K562 (cell line): ENCODE measurements at regions not wholly inside any gene's neighbourhood (a gene's known extent, or its start where the extent isn't known, plus 50 kb on each side); places are given as distances from the start of the nearest gene placed in this dataset.
"Not testable (repeated sequence)": the region's sequence is repeated elsewhere in the genome, so short reads cannot be mapped to it uniquely, and the experiment has no call there.

Source experiments
- ATAC-seq: fragments of 200-7000 bp; cut with Tn5 transposase; 3 replicates; pipeline ENCODE4 v1.9.1; 2020; ENCODE audit warnings: moderate library complexity
- BruUV-seq: library from RNA; stranded (reverse); fragments of 400-500 nt; replicated peaks from 2 replicates; lab custom pipeline; 2021; lab: Mats Ljungman, UMichigan
- CTCF ChIA-PET: fragments of 300-600 bp; formaldehyde crosslinking; extraction: SDS; loops from one replicate; lab custom pipeline; 2021; ENCODE audit warnings: low intra/inter-chr PET ratio; lab: Yijun Ruan, JAX
- POLR2A ChIA-PET: fragments of 300-600, 350-650 bp; sonication (Branson Sonifier 250); formaldehyde crosslinking; extraction: SDS; loops from one replicate; lab custom pipeline; 2021; ENCODE audit warnings: antibody characterized with exemption, inconsistent platforms; lab: Yijun Ruan, JAX
- DNase-seq, 4 experiments: peaks; one replicate each; pipeline versions ENCODE4 v3.0.0 to v3.0.0-alpha.2; 2011 to 2018; ENCODE audit warnings: low spot score in 3 of 4, mixed read lengths in 3 of 4; ENCODE audit errors: extremely low read depth in 1 of 4
- FAIRE-seq: peaks from 2 replicates; lab custom pipeline; 2011; peaks lifted over from hg19 to GRCh38; lab: Jason Lieb, UNC
- H2AFZ ChIP-seq: 2 replicates; pipeline ENCODE4 v1.6.0; 2011; ENCODE audit warnings: low read depth, low read length, control low read depth, inconsistent platforms
- H3K27ac ChIP-seq: fragments of 200-600 bp; 3 replicates; pipeline ENCODE4 v1.8.0; 2011; ENCODE audit warnings: low read depth, mild to moderate bottlenecking, control low read depth, inconsistent platforms, low read length, moderate library complexity, mixed read lengths; ENCODE audit errors: extremely low read depth
- H3K27me3 ChIP-seq, 2 experiments: fragments of 300-600 bp in 1 of 2; 2 replicates in 1 of 2; 3 replicates in 1 of 2; pipeline versions ENCODE4 v1.6.0 to v1.8.0; 2011; ENCODE audit warnings: inconsistent platforms in 2 of 2, low read length in 2 of 2, mild to moderate bottlenecking in 1 of 2, mixed read lengths in 1 of 2, moderate library complexity in 1 of 2; ENCODE audit not compliant: control insufficient read depth in 2 of 2, insufficient read depth in 2 of 2
- H3K36me3 ChIP-seq: fragments of 300-600 bp; 3 replicates; pipeline ENCODE4 v1.8.0; 2011; ENCODE audit warnings: mild to moderate bottlenecking, low read length, inconsistent platforms; ENCODE audit not compliant: control insufficient read depth, insufficient read depth
- H3K4me1 ChIP-seq, 2 experiments: fragments of 200-600 bp in 1 of 2; replicated peaks in 1 of 2; 2 replicates in 1 of 2; 3 replicates in 1 of 2; pipeline versions ENCODE4 v1.5.1 to v1.8.0; 2011; ENCODE audit warnings: inconsistent platforms in 2 of 2, low read length in 2 of 2, mild to moderate bottlenecking in 1 of 2, mixed read lengths in 1 of 2, moderate library complexity in 1 of 2; ENCODE audit not compliant: control insufficient read depth in 2 of 2, insufficient read depth in 2 of 2
- H3K4me2 ChIP-seq: 2 replicates; pipeline ENCODE4 v1.6.1; 2011; ENCODE audit warnings: low read length, control low read depth, inconsistent platforms, mixed read lengths; ENCODE audit not compliant: insufficient read depth
- H3K4me3 ChIP-seq: fragments of 200-600 bp; sonication (generic), shearing (Covaris generic); 2 replicates; pipeline ENCODE4 v1.5.1; 2016; ENCODE audit warnings: control low read depth, inconsistent platforms
- H3K79me2 ChIP-seq: fragments of 200-600 bp; 3 replicates; pipeline ENCODE4 v1.8.0; 2011; ENCODE audit warnings: low read length, inconsistent platforms; ENCODE audit not compliant: control insufficient read depth, insufficient read depth
- H3K9ac ChIP-seq, 2 experiments: 2 replicates each; pipeline versions ENCODE4 v1.6.0 to v1.6.1; 2011; ENCODE audit warnings: low read depth in 2 of 2, low read length in 2 of 2, control low read depth in 1 of 2, inconsistent platforms in 1 of 2, mild to moderate bottlenecking in 1 of 2, mixed read lengths in 1 of 2; ENCODE audit not compliant: insufficient read depth in 1 of 2
- H3K9me1 ChIP-seq: one replicate; pipeline ENCODE4 v1.6.0; 2011; ENCODE audit warnings: inconsistent platforms, mild to moderate bottlenecking, low read length, moderate library complexity; ENCODE audit not compliant: control insufficient read depth, insufficient read depth
- H3K9me3 ChIP-seq: replicated peaks from 2 replicates; pipeline ENCODE4 v1.5.1; 2011; ENCODE audit warnings: low read depth, low read length, inconsistent platforms; ENCODE audit not compliant: control insufficient read depth, insufficient read depth
- H4K20me1 ChIP-seq: replicated peaks from 2 replicates; pipeline ENCODE4 v1.6.1; 2011; ENCODE audit warnings: low read length, inconsistent platforms, mixed read lengths; ENCODE audit not compliant: control insufficient read depth, insufficient read depth
- BCL6 ChIP-seq: fragments of 250-450 bp; sonication (Bioruptor Pico); IDR thresholded peaks from 2 replicates; pipeline ENCODE4 v1.4.0; 2020
- MEF2D ChIP-seq: conservative IDR thresholded peaks from 2 replicates; pipeline ENCODE4 v1.6.1; 2016; ENCODE audit warnings: low read depth, missing genetic modification characterization, missing compliant biosample characterization
- RHOXF2B ChIP-seq: fragments of 250-450 bp; sonication (Bioruptor Pico); conservative IDR thresholded peaks from 2 replicates; pipeline ENCODE4 v1.5.1; 2021
- STAG1 ChIP-seq: sonication (generic); formaldehyde crosslinking; IDR thresholded peaks from 2 replicates; pipeline ENCODE4 v1.5.0; 2020; ENCODE audit warnings: missing genetic modification reagents, borderline replicate concordance
- ZNF134 ChIP-seq: fragments of 250-450 bp; sonication (Bioruptor Pico); conservative IDR thresholded peaks from 2 replicates; pipeline ENCODE4 v1.4.0; 2020
- WGBS: fragments of 100-300 bp; shearing (Covaris generic); methylation state at CpG from one replicate; pipeline ENCODE4 v1.1.6; 2016; ENCODE audit warnings: low coverage, mixed read lengths; ENCODE audit not compliant: insufficient coverage; ENCODE audit errors: missing lambda C conversion rate; 5-methylcytosine and 5-hydroxymethylcytosine counted together
- in situ Hi-C: fragments of 300-500 bp; cut with MboI; formaldehyde crosslinking; loops from 4 replicates; pipeline ENCODE4 v1.15.0; 2018; ENCODE audit warnings: inconsistent platforms, mixed read lengths
- intact Hi-C: fragments of 100-400 bp; cut with micrococcal nuclease; formaldehyde crosslinking; loops from 2 replicates; pipeline ENCODE4 v1.14.2; 2022

- H3K4me1 ChIP-seq, H3K9ac ChIP-seq, H3K27me3 ChIP-seq, DNase-seq, H4K20me1 ChIP-seq, BruUV-seq, CTCF ChIA-PET, H3K4me2 ChIP-seq, H3K9me3 ChIP-seq, H3K79me2 ChIP-seq, FAIRE-seq, intact Hi-C loops, H3K9me1 ChIP-seq, H2AFZ ChIP-seq, ATAC-seq, H3K4me3 ChIP-seq, H3K36me3 ChIP-seq, H3K27ac ChIP-seq, POLR2A ChIA-PET: not testable (repeated sequence)
- in situ Hi-C loops: loop anchor here (25.0 kb wide), 1 partner anchor 1455 kb away; no protein-coding TSS in a partner anchor
- WGBS: 2% methylated on average over 9 of the region's 9 CpGs
Observed at GRCh38 chr15:22242311-22242710, 162.0 kb downstream of the OR4M2 start.

- no TSS peak for BruUV-seq
- H4K20me1 ChIP-seq: no peaks in the 10 kb centered on the region
- no peaks in the 10 kb centered on the region for H3K79me2 ChIP-seq
- no peaks in the 10 kb centered on the region for H3K9me1 ChIP-seq
- ATAC-seq (no peak), FAIRE-seq (no peak), DNase-seq (no peak)
- no peak overlapping the region for H3K4me2 ChIP-seq
- H3K27me3 ChIP-seq: peaks cover 0 to 6% of the 10 kb centered on the region in 2 experiments; a peak in 3 of 5 replicates
- POLR2A ChIA-PET: no interaction called here
- H3K4me1 ChIP-seq: no peaks in the 10 kb centered on the region
- in situ Hi-C loops (loop anchor here (25.0 kb wide), 1 partner anchor 1456 kb away; no protein-coding TSS in a partner anchor), intact Hi-C loops (no loop called here)
- H3K4me3 ChIP-seq: no peak overlapping the region
- TF ChIP-seq BCL6 (CRISPR knock-in tag) (no peak), STAG1 (CRISPR knock-in tag) (no peak), ZNF134 (no peak), MEF2D (no peak), RHOXF2B (CRISPR knock-in tag) (no peak)
- no peak overlapping the region for H2AFZ ChIP-seq
- 0% methylated on average over 8 of the region's 8 CpGs for WGBS
- no peak overlapping the region for H3K9ac ChIP-seq
- no peak overlapping the region for H3K27ac ChIP-seq
- no peaks in the 10 kb centered on the region for H3K9me3 ChIP-seq
- CTCF ChIA-PET: no interaction called here
- no peaks in the 10 kb centered on the region for H3K36me3 ChIP-seq
Observed at GRCh38 chr15:22243440-22244130, 163.3 kb downstream of the OR4M2 start.

DNA sequence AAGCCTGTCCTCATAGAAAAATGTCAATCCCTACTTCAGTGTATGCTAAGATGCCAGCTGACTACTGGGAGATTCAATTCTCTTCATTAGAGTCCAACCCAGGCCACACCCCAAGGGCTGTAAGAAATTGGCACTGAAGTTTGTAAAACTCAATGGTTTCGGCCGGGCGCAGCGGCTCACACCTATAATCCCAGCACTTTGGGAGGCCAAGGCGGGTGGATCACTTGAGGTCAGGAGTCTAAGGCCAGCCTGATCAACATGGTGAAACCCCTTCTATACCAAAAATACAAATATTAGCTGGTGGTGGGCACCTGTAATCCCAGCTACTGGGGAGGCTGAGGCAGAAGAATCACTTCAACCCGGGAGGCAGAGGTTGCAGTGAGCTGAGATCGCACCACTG lies 169.2 kb downstream of the OR4M2 start:
- H3K9me3 ChIP-seq, BruUV-seq, FAIRE-seq, ATAC-seq, H3K4me1 ChIP-seq, H3K9me1 ChIP-seq, intact Hi-C loops, CTCF ChIA-PET, H3K4me3 ChIP-seq, H3K79me2 ChIP-seq, H4K20me1 ChIP-seq, DNase-seq, H3K4me2 ChIP-seq, H3K36me3 ChIP-seq, H3K9ac ChIP-seq, H2AFZ ChIP-seq, H3K27ac ChIP-seq: not testable (repeated sequence)
- in situ Hi-C loops: loop anchor here (25.0 kb wide), 1 partner anchor 1462 kb away; no protein-coding TSS in a partner anchor
- H3K27me3 ChIP-seq: peaks cover 0 to 10% of the 10 kb centered on the region in 2 experiments; a peak in 1 of 5 replicates
- WGBS: 3% methylated on average over 7 of the region's 7 CpGs
- POLR2A ChIA-PET: interaction anchor here (0.7 kb wide), 1 partner anchor 8 kb away, joined by 4 read pairs; no protein-coding TSS in a partner anchor
